NB4 (cell line): ENCODE measurements at regions not wholly inside any gene's neighbourhood (a gene's known extent, or its start where the extent isn't known, plus 50 kb on each side); places are given as distances from the start of the nearest gene placed in this dataset.

Experiments
- DNase-seq: peaks from one replicate; pipeline ENCODE4 v3.0.0; 2010; ENCODE audit warnings: low read depth
- H3K4me3 ChIP-seq: one replicate; pipeline ENCODE4 v1.5.1; 2011; ENCODE audit warnings: mild to moderate bottlenecking, low read depth, low read length, moderate library complexity
- CTCF ChIP-seq: IDR thresholded peaks from one replicate; pipeline ENCODE4 v1.5.1; 2012; ENCODE audit warnings: low read depth, low read length
- MAX ChIP-seq: IDR thresholded peaks from 2 replicates; pipeline ENCODE4 v1.6.1; 2011; ENCODE audit warnings: low read depth, low read length
- MYC ChIP-seq: IDR thresholded peaks from 2 replicates; pipeline ENCODE4 v1.6.1; 2011; ENCODE audit warnings: low read depth, low read length
- POLR2A ChIP-seq: IDR thresholded peaks from 2 replicates; pipeline ENCODE4 v1.6.1; 2011; ENCODE audit warnings: mild to moderate bottlenecking; ENCODE audit not compliant: insufficient read length; ENCODE audit errors: extremely low read depth

- no peak overlapping the region for H3K4me3 ChIP-seq
- TF ChIP-seq MAX (no peak), POLR2A (no peak), CTCF (no peak), MYC (no peak)
- no peak for DNase-seq
Measured at GRCh38 chr2:144986691-144987090, 466.8 kb upstream of the ZEB2 start.

- no peak for DNase-seq
- no peak overlapping the region for H3K4me3 ChIP-seq
Measured at GRCh38 chr2:144984038-144984437, 464.1 kb upstream of the ZEB2 start.

GRCh38 chr2:144983107-144983506 is 463.2 kb upstream of the ZEB2 start:
- no peak for DNase-seq
- no peak overlapping the region for H3K4me3 ChIP-seq
- TF ChIP-seq CTCF (no peak), MYC (no peak), POLR2A (no peak), MAX (no peak)

More at GRCh38 chr2:144984038-144984437, 464.1 kb upstream of the ZEB2 start:
- TF ChIP-seq MYC (no peak), MAX (no peak), POLR2A (no peak), CTCF (no peak)

- H3K4me3 ChIP-seq, result no peak overlapping the region
- DNase-seq, result no peak
- TF ChIP-seq MAX, result no peak
Measured at GRCh38 chr2:144982481-144982880, 462.6 kb upstream of the ZEB2 start.

- DNase-seq, result no peak
- TF ChIP-seq MYC (no peak), POLR2A (no peak), MAX (no peak), CTCF (no peak)
- H3K4me3 ChIP-seq, result no peak overlapping the region
Measured at GRCh38 chr2:144975881-144976280, 456.0 kb upstream of the ZEB2 start.

- no peak for DNase-seq
- no peak overlapping the region for H3K4me3 ChIP-seq
- TF ChIP-seq POLR2A (no peak), CTCF (no peak), MAX (no peak), MYC (no peak)
Measured at GRCh38 chr2:144972676-144973075, 452.8 kb upstream of the ZEB2 start.
